K562 (cell line): ENCODE measurements at regions not wholly inside any gene's neighbourhood (a gene's known extent, or its start where the extent isn't known, plus 50 kb on each side); places are given as distances from the start of the nearest gene placed in this dataset.

Source experiments
- ATAC-seq: fragments of 200-7000 bp; cut with Tn5 transposase; 3 replicates; pipeline ENCODE4 v1.9.1; 2020; ENCODE audit warnings: moderate library complexity
- BruUV-seq: library from RNA; stranded (reverse); fragments of 400-500 nt; replicated peaks from 2 replicates; lab custom pipeline; 2021; lab: Mats Ljungman, UMichigan
- CTCF ChIA-PET: fragments of 300-600 bp; formaldehyde crosslinking; extraction: SDS; loops from one replicate; lab custom pipeline; 2021; ENCODE audit warnings: low intra/inter-chr PET ratio; lab: Yijun Ruan, JAX
- POLR2A ChIA-PET: fragments of 300-600, 350-650 bp; sonication (Branson Sonifier 250); formaldehyde crosslinking; extraction: SDS; loops from one replicate; lab custom pipeline; 2021; ENCODE audit warnings: antibody characterized with exemption, inconsistent platforms; lab: Yijun Ruan, JAX
- DNase-seq, 4 experiments: peaks; one replicate each; pipeline versions ENCODE4 v3.0.0 to v3.0.0-alpha.2; 2011 to 2018; ENCODE audit warnings: low spot score in 3 of 4, mixed read lengths in 3 of 4; ENCODE audit errors: extremely low read depth in 1 of 4
- FAIRE-seq: peaks from 2 replicates; lab custom pipeline; 2011; peaks lifted over from hg19 to GRCh38; lab: Jason Lieb, UNC
- H2AFZ ChIP-seq: 2 replicates; pipeline ENCODE4 v1.6.0; 2011; ENCODE audit warnings: low read depth, low read length, control low read depth, inconsistent platforms
- H3K27ac ChIP-seq: fragments of 200-600 bp; 3 replicates; pipeline ENCODE4 v1.8.0; 2011; ENCODE audit warnings: low read depth, mild to moderate bottlenecking, control low read depth, inconsistent platforms, low read length, moderate library complexity, mixed read lengths; ENCODE audit errors: extremely low read depth
- H3K27me3 ChIP-seq, 2 experiments: fragments of 300-600 bp in 1 of 2; 2 replicates in 1 of 2; 3 replicates in 1 of 2; pipeline versions ENCODE4 v1.6.0 to v1.8.0; 2011; ENCODE audit warnings: inconsistent platforms in 2 of 2, low read length in 2 of 2, mild to moderate bottlenecking in 1 of 2, mixed read lengths in 1 of 2, moderate library complexity in 1 of 2; ENCODE audit not compliant: control insufficient read depth in 2 of 2, insufficient read depth in 2 of 2
- H3K36me3 ChIP-seq: fragments of 300-600 bp; 3 replicates; pipeline ENCODE4 v1.8.0; 2011; ENCODE audit warnings: mild to moderate bottlenecking, low read length, inconsistent platforms; ENCODE audit not compliant: control insufficient read depth, insufficient read depth
- H3K4me1 ChIP-seq, 2 experiments: fragments of 200-600 bp in 1 of 2; replicated peaks in 1 of 2; 2 replicates in 1 of 2; 3 replicates in 1 of 2; pipeline versions ENCODE4 v1.5.1 to v1.8.0; 2011; ENCODE audit warnings: inconsistent platforms in 2 of 2, low read length in 2 of 2, mild to moderate bottlenecking in 1 of 2, mixed read lengths in 1 of 2, moderate library complexity in 1 of 2; ENCODE audit not compliant: control insufficient read depth in 2 of 2, insufficient read depth in 2 of 2
- H3K4me2 ChIP-seq: 2 replicates; pipeline ENCODE4 v1.6.1; 2011; ENCODE audit warnings: low read length, control low read depth, inconsistent platforms, mixed read lengths; ENCODE audit not compliant: insufficient read depth
- H3K4me3 ChIP-seq: fragments of 200-600 bp; sonication (generic), shearing (Covaris generic); 2 replicates; pipeline ENCODE4 v1.5.1; 2016; ENCODE audit warnings: control low read depth, inconsistent platforms
- H3K79me2 ChIP-seq: fragments of 200-600 bp; 3 replicates; pipeline ENCODE4 v1.8.0; 2011; ENCODE audit warnings: low read length, inconsistent platforms; ENCODE audit not compliant: control insufficient read depth, insufficient read depth
- H3K9ac ChIP-seq, 2 experiments: 2 replicates each; pipeline versions ENCODE4 v1.6.0 to v1.6.1; 2011; ENCODE audit warnings: low read depth in 2 of 2, low read length in 2 of 2, control low read depth in 1 of 2, inconsistent platforms in 1 of 2, mild to moderate bottlenecking in 1 of 2, mixed read lengths in 1 of 2; ENCODE audit not compliant: insufficient read depth in 1 of 2
- H3K9me1 ChIP-seq: one replicate; pipeline ENCODE4 v1.6.0; 2011; ENCODE audit warnings: inconsistent platforms, mild to moderate bottlenecking, low read length, moderate library complexity; ENCODE audit not compliant: control insufficient read depth, insufficient read depth
- H3K9me3 ChIP-seq: replicated peaks from 2 replicates; pipeline ENCODE4 v1.5.1; 2011; ENCODE audit warnings: low read depth, low read length, inconsistent platforms; ENCODE audit not compliant: control insufficient read depth, insufficient read depth
- H4K20me1 ChIP-seq: replicated peaks from 2 replicates; pipeline ENCODE4 v1.6.1; 2011; ENCODE audit warnings: low read length, inconsistent platforms, mixed read lengths; ENCODE audit not compliant: control insufficient read depth, insufficient read depth
- CBX8 ChIP-seq: fragments of 200-600 bp; sonication (generic); IDR thresholded peaks from 2 replicates; pipeline ENCODE4 v1.6.1; 2012; ENCODE audit warnings: borderline replicate concordance, mixed run types, low read depth, mild to moderate bottlenecking, moderate library complexity, mixed read lengths, low read length, control low read depth, inconsistent platforms; ENCODE audit not compliant: poor library complexity, severe bottlenecking; ENCODE audit errors: extremely low read depth
- ESRRB ChIP-seq: fragments of 250-450 bp; sonication (Bioruptor Pico); IDR thresholded peaks from 2 replicates; pipeline ENCODE4 v1.5.0; 2020; ENCODE audit warnings: mild to moderate bottlenecking, moderate library complexity, borderline replicate concordance
- RBM25 ChIP-seq: fragments of 200-400 bp; formaldehyde crosslinking; IDR thresholded peaks from 2 replicates; pipeline ENCODE4 v1.6.1; 2018; ENCODE audit warnings: low read length, low read depth, moderate library complexity; ENCODE audit not compliant: severe bottlenecking
- SAP30 ChIP-seq: fragments of 200-600 bp; sonication (generic); IDR thresholded peaks from 2 replicates; pipeline ENCODE4 v1.6.1; 2012; ENCODE audit warnings: borderline replicate concordance, low read depth, mild to moderate bottlenecking, moderate library complexity, low read length, control low read depth, inconsistent platforms; ENCODE audit not compliant: insufficient read depth, poor library complexity, severe bottlenecking
- ZNF780A ChIP-seq: fragments of 250-450 bp; sonication (Bioruptor Pico); IDR thresholded peaks from 2 replicates; pipeline ENCODE4 v1.5.0; 2021; ENCODE audit warnings: mild to moderate bottlenecking
- WGBS: fragments of 100-300 bp; shearing (Covaris generic); methylation state at CpG from one replicate; pipeline ENCODE4 v1.1.6; 2016; ENCODE audit warnings: low coverage, mixed read lengths; ENCODE audit not compliant: insufficient coverage; ENCODE audit errors: missing lambda C conversion rate; 5-methylcytosine and 5-hydroxymethylcytosine counted together
- in situ Hi-C: fragments of 300-500 bp; cut with MboI; formaldehyde crosslinking; loops from 4 replicates; pipeline ENCODE4 v1.15.0; 2018; ENCODE audit warnings: inconsistent platforms, mixed read lengths
- intact Hi-C: fragments of 100-400 bp; cut with micrococcal nuclease; formaldehyde crosslinking; loops from 2 replicates; pipeline ENCODE4 v1.14.2; 2022
- TF ChIP-seq, protein P1 (sequence below): fragments of 450-650 bp; IDR thresholded peaks from one replicate; pipeline ENCODE4 v1.6.1; 2018; ENCODE audit warnings: mild to moderate bottlenecking, moderate library complexity; ENCODE audit not compliant: partially characterized antibody

DNA sequence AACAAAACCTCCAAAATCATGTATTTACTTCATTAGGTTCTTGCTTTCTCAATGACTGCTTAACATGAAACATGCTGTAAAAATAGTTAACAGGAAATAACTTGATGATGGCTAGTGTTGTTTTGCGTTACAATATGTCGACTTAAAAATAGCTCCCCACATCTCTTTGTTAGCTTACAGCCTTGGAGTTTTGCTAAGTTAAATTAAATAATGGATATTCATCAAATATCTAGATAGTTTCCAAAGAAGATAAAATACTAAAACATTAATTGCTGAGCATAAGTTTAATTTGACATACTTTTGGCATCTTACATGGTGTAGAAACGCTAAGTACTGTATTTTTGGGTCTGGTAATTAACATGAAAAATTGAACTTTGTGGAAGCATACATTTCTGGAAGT lies 500.6 kb upstream of the NOVA1 start:
- H3K4me1 ChIP-seq, result no peaks in the 10 kb centered on the region
- POLR2A ChIA-PET, result no interaction called here
- no peak overlapping the region for H2AFZ ChIP-seq
- H3K79me2 ChIP-seq, result no peaks in the 10 kb centered on the region
- no peaks in the 10 kb centered on the region for H3K27me3 ChIP-seq
- H3K9ac ChIP-seq, result no peak overlapping the region
- DNase-seq (no peak), ATAC-seq (no peak), FAIRE-seq (no peak)
- WGBS, result 20% methylated on average over 3 of the region's 3 CpGs
- H4K20me1 ChIP-seq, result no peaks in the 10 kb centered on the region
- H3K9me1 ChIP-seq, result no peaks in the 10 kb centered on the region
- no TSS peak for BruUV-seq
- no peak for TF ChIP-seq ESRRB (CRISPR knock-in tag)
- TF ChIP-seq ZNF780A (CRISPR knock-in tag), result no peak
- TF ChIP-seq SAP30, result no peak
- TF ChIP-seq CBX8, result no peak
- no peak for TF ChIP-seq RBM25
- TF ChIP-seq, protein P1, sequence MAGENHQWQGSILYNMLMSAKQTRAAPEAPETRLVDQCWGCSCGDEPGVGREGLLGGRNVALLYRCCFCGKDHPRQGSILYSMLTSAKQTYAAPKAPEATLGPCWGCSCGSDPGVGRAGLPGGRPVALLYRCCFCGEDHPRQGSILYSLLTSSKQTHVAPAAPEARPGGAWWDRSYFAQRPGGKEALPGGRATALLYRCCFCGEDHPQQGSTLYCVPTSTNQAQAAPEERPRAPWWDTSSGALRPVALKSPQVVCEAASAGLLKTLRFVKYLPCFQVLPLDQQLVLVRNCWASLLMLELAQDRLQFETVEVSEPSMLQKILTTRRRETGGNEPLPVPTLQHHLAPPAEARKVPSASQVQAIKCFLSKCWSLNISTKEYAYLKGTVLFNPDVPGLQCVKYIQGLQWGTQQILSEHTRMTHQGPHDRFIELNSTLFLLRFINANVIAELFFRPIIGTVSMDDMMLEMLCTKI, result no peak
- no peaks in the 10 kb centered on the region for H3K36me3 ChIP-seq
- in situ Hi-C loops (no loop called here), intact Hi-C loops (no loop called here)
- H3K4me2 ChIP-seq, result no peak overlapping the region
- CTCF ChIA-PET, result no interaction called here
- H3K9me3 ChIP-seq, result no peaks in the 10 kb centered on the region
- H3K27ac ChIP-seq, result no peak overlapping the region
- H3K4me3 ChIP-seq, result no peak overlapping the region
